HG02884 (cell line): ENCODE measurements at regions not wholly inside any gene's neighbourhood (a gene's known extent, or its start where the extent isn't known, plus 50 kb on each side); places are given as distances from the start of the nearest gene placed in this dataset.

Source experiments
- ATAC-seq: cut with Tn5 transposase; IDR thresholded peaks from one replicate; pipeline ENCODE4 v1.9.1; 2021; ENCODE audit warnings: mild to moderate bottlenecking, moderate library complexity; ENCODE audit not compliant: unreplicated experiment

GRCh38 chr18:68035774-68036522 lies 519.4 kb upstream of the DSEL start:
- no peak for ATAC-seq

- no peak for ATAC-seq
Measured at GRCh38 chr18:68034296-68034695, 517.8 kb upstream of the DSEL start.

- no peak for ATAC-seq
Measured at GRCh38 chr18:68033466-68033865, 516.9 kb upstream of the DSEL start.

GRCh38 chr18:68024716-68025115 lies 508.2 kb upstream of the DSEL start:
- no peak for ATAC-seq

- ATAC-seq, result no peak
Measured at GRCh38 chr18:68017385-68017784, 500.9 kb upstream of the DSEL start.

GRCh38 chr18:67997496-67997895 lies 481.0 kb upstream of the DSEL start:
- ATAC-seq, result no peak

- no peak for ATAC-seq
Measured at GRCh38 chr18:67995769-67996168, 479.2 kb upstream of the DSEL start.

GRCh38 chr18:67980241-67980640 lies 463.7 kb upstream of the DSEL start:
- no peak for ATAC-seq

GRCh38 chr18:67977067-67977616 lies 460.6 kb upstream of the DSEL start:
- no peak for ATAC-seq

- no peak for ATAC-seq
Measured at GRCh38 chr18:67973916-67974315, 457.4 kb upstream of the DSEL start.

GRCh38 chr18:67969458-67969857 lies 452.9 kb upstream of the DSEL start:
- ATAC-seq, result no peak

- no peak for ATAC-seq
Measured at GRCh38 chr18:67966224-67966623, 449.7 kb upstream of the DSEL start.

- ATAC-seq, result no peak
Measured at GRCh38 chr18:67964462-67964861, 447.9 kb upstream of the DSEL start.

- ATAC-seq, result no peak
Measured at GRCh38 chr18:67961701-67962440, 445.4 kb upstream of the DSEL start.

- ATAC-seq, result no peak
Measured at GRCh38 chr18:67957684-67958083, 441.2 kb upstream of the DSEL start.

- no peak for ATAC-seq
Measured at GRCh38 chr18:67954594-67954993, 438.1 kb upstream of the DSEL start.

GRCh38 chr18:67951137-67951536 lies 434.6 kb upstream of the DSEL start:
- no peak for ATAC-seq

GRCh38 chr18:67938660-67939059 lies 422.1 kb upstream of the DSEL start:
- no peak for ATAC-seq

- ATAC-seq, result no peak
Measured at GRCh38 chr18:67935638-67936037, 419.1 kb upstream of the DSEL start.

GRCh38 chr18:67933271-67933670 lies 416.8 kb upstream of the DSEL start:
- ATAC-seq, result no peak

GRCh38 chr18:67932271-67932670 lies 415.8 kb upstream of the DSEL start:
- ATAC-seq, result no peak
